DOHH2 (cell line): ENCODE measurements at regions not wholly inside any gene's neighbourhood (a gene's known extent, or its start where the extent isn't known, plus 50 kb on each side); places are given as distances from the start of the nearest gene placed in this dataset.

Source experiments
- H3F3A ChIP-seq: fragments of 200-600 bp; sonication (generic), shearing (Covaris generic); 2 replicates; pipeline ENCODE4 v1.6.0; 2016; ENCODE audit warnings: antibody characterized with exemption, mild to moderate bottlenecking; ENCODE audit not compliant: control insufficient read depth, insufficient read depth
- H3K27ac ChIP-seq: fragments of 200-600 bp; sonication (generic); 2 replicates; pipeline ENCODE4 v1.5.1; 2014; ENCODE audit warnings: low read depth, mild to moderate bottlenecking, low read length, moderate library complexity
- H3K27me3 ChIP-seq: fragments of 200-600 bp; sonication (generic); 2 replicates; pipeline ENCODE4 v1.6.1; 2014; ENCODE audit warnings: mild to moderate bottlenecking, low read length, mixed read lengths; ENCODE audit not compliant: control insufficient read depth
- H3K36me3 ChIP-seq: fragments of 200-600 bp; sonication (generic); 2 replicates; pipeline ENCODE4 v1.6.1; 2014; ENCODE audit warnings: mild to moderate bottlenecking, low read length, moderate library complexity, mixed read lengths; ENCODE audit not compliant: control insufficient read depth
- H3K4me1 ChIP-seq: fragments of 200-600 bp; sonication (generic); 2 replicates; pipeline ENCODE4 v1.6.1; 2014; ENCODE audit warnings: mild to moderate bottlenecking, low read length, mixed read lengths; ENCODE audit not compliant: control insufficient read depth
- H3K4me2 ChIP-seq: fragments of 200-600 bp; sonication (generic); 2 replicates; pipeline ENCODE4 v1.6.0; 2014; ENCODE audit warnings: mild to moderate bottlenecking, low read length, moderate library complexity
- H3K4me3 ChIP-seq: fragments of 200-600 bp; sonication (generic); 2 replicates; pipeline ENCODE4 v1.5.1; 2014; ENCODE audit warnings: mild to moderate bottlenecking, low read length, mixed read lengths
- H3K79me2 ChIP-seq: fragments of 200-600 bp; sonication (generic); 2 replicates; pipeline ENCODE4 v1.6.1; 2014; ENCODE audit warnings: mild to moderate bottlenecking, low read length, mixed read lengths; ENCODE audit not compliant: control insufficient read depth
- H3K9me2 ChIP-seq: fragments of 200-600 bp; sonication (generic); replicated peaks from 2 replicates; pipeline ENCODE4 v1.6.1; 2014; ENCODE audit warnings: mild to moderate bottlenecking, low read length, mixed read lengths; ENCODE audit not compliant: control insufficient read depth
- H3K9me3 ChIP-seq: fragments of 200-600 bp; sonication (generic); 2 replicates; pipeline ENCODE4 v1.6.1; 2014; ENCODE audit warnings: antibody characterized with exemption, low read length, mixed read lengths; ENCODE audit not compliant: control insufficient read depth, insufficient read depth
- H4K20me1 ChIP-seq: fragments of 200-600 bp; sonication (generic); 2 replicates; pipeline ENCODE4 v1.6.0; 2014; ENCODE audit warnings: low read depth, mild to moderate bottlenecking, antibody characterized with exemption, low read length, moderate library complexity; ENCODE audit not compliant: control insufficient read depth, insufficient read depth
- CTCF ChIP-seq: fragments of 200-600 bp; sonication (generic); IDR thresholded peaks from one replicate; pipeline ENCODE4 v1.5.1; 2014; ENCODE audit warnings: antibody characterized with exemption, mild to moderate bottlenecking, low read depth, low read length; ENCODE audit not compliant: poor library complexity, severe bottlenecking
- EZH2phosphoT487 ChIP-seq: fragments of 200-600 bp; sonication (generic); IDR thresholded peaks from 2 replicates; pipeline ENCODE4 v1.6.1; 2017; ENCODE audit warnings: borderline replicate concordance, mild to moderate bottlenecking, antibody characterized with exemption, low read length, moderate library complexity, mixed read lengths

DNA sequence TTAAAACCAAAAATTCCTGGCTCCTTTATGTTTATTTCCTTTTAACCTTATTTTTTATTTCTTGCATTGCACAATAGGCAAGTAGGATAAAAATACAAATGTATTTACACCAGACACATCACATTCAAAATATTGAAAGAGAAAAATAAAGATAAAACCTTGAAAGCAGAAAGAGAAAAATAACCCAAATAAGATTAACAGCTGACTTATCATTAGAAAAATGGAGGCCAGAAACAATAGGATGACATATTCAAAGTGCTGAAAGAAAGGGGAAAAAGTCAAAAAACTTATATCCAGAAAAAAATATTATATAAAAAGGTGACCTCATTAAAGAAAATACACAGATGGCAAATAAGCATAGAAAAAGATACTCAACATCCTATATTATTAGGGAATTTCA, 459.4 kb downstream of the NUF2 start:
- Histone ChIP-seq H3K4me2 (no peak overlapping the region), H4K20me1 (no peaks in the 10 kb centered on the region), H3K27me3 (no peaks in the 10 kb centered on the region), H3F3A (no peaks in the 10 kb centered on the region), H3K9me2 (no peaks in the 10 kb centered on the region), H3K9me3 (no peaks in the 10 kb centered on the region), H3K79me2 (no peaks in the 10 kb centered on the region), H3K4me3 (no peak overlapping the region), H3K36me3 (no peaks in the 10 kb centered on the region), H3K27ac (no peak overlapping the region), H3K4me1 (no peaks in the 10 kb centered on the region)
- TF ChIP-seq EZH2phosphoT487 (no peak), CTCF (no peak)

DNA sequence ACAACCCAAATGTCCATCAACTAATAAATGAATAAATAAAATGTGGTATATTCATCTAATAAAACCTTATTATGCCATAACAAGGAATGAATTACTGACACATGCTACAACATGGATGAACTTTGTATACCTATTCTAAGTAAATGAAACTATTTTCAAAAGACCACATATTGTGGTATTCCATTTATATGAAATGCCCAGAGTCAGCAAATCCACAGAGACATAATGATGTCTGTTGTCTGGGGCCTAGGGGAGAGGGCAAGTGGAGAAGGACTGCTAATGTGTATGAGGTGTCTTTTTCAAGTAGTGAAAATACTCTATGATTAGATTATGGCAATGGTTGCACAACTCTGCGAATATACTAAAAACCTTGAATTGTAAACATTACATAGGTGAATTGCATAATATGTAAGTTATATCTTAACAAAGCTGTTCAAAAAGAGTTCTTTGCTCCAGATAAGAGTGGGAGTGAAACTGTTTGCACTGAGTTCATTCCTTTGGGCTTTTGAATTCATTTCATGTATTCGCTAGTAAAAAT, 464.2 kb downstream of the NUF2 start:
- no peaks in the 10 kb centered on the region for H4K20me1 ChIP-seq
- H3K36me3 ChIP-seq: no peaks in the 10 kb centered on the region
- no peaks in the 10 kb centered on the region for H3K79me2 ChIP-seq
- H3K4me3 ChIP-seq: no peak overlapping the region
- TF ChIP-seq EZH2phosphoT487: no peak
- TF ChIP-seq CTCF: no peak
- H3K27ac ChIP-seq: no peak overlapping the region
- H3K4me2 ChIP-seq: no peak overlapping the region
- H3K9me3 ChIP-seq: no peaks in the 10 kb centered on the region
- no peaks in the 10 kb centered on the region for H3F3A ChIP-seq
- no peaks in the 10 kb centered on the region for H3K4me1 ChIP-seq
- H3K9me2 ChIP-seq: no peaks in the 10 kb centered on the region
- no peaks in the 10 kb centered on the region for H3K27me3 ChIP-seq

- Histone ChIP-seq H3K9me2 (no peaks in the 10 kb centered on the region), H3K27ac (no peak overlapping the region), H3F3A (no peaks in the 10 kb centered on the region), H3K27me3 (no peaks in the 10 kb centered on the region), H3K4me2 (no peak overlapping the region), H3K4me3 (no peak overlapping the region), H4K20me1 (no peaks in the 10 kb centered on the region), H3K9me3 (no peaks in the 10 kb centered on the region), H3K36me3 (no peaks in the 10 kb centered on the region), H3K79me2 (no peaks in the 10 kb centered on the region), H3K4me1 (no peaks in the 10 kb centered on the region)
- no peak for TF ChIP-seq CTCF
- no peak for TF ChIP-seq EZH2phosphoT487
Observed at GRCh38 chr1:163789911-163790310, 468.2 kb downstream of the NUF2 start.

DNA sequence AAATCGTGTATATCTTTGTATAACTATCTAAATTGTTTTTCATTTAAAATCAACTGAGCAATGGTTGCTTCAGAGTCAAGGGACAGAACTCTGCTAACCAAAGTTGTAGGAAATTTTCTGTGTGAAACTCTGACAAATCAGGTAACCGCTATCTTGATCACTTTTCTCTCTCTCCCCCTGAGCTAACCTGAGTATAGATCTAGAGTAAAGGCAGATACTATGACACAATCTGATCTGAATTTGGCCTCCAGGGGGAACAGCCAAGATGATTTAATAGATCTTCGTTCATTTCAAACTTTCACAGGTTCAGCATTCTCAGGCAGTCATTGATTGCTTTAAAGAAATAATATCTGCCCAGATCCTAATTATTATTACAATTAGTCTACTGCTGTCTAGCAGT, 472.8 kb downstream of the NUF2 start:
- Histone ChIP-seq H3K4me3 (no peak overlapping the region), H3K9me3 (no peaks in the 10 kb centered on the region), H3K9me2 (no peaks in the 10 kb centered on the region), H3K36me3 (no peaks in the 10 kb centered on the region), H3K4me2 (no peak overlapping the region), H3F3A (no peaks in the 10 kb centered on the region), H3K27me3 (no peaks in the 10 kb centered on the region), H3K4me1 (no peaks in the 10 kb centered on the region), H3K27ac (no peak overlapping the region), H4K20me1 (no peaks in the 10 kb centered on the region), H3K79me2 (no peaks in the 10 kb centered on the region)
- no peak for TF ChIP-seq CTCF
- no peak for TF ChIP-seq EZH2phosphoT487
